ENCODE measurements at regions not wholly inside any gene's neighbourhood (a gene's known extent, or its start where the extent isn't known, plus 50 kb on each side); places are given as distances from the start of the nearest gene placed in this dataset.

DNA sequence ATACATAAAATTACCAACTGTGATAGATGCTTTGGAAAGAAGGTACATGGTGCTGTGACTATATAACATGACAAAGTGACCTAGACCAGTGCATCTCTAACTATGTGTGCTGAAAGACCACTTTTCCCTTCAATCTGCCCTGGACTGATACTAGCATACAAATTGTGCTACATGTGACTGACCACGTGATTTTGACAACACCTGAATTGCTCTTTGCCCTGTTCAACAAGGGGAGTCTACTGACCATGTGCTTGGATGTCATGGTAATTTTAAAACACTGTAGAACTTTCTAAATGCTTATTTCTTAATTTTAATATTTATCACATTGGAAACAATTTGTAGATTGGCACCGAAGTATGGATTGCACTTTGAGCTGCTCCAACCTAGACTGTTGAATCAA, 142.4 kb downstream of the CAND1 start:
- TF ChIP-seq, protein P1, sequence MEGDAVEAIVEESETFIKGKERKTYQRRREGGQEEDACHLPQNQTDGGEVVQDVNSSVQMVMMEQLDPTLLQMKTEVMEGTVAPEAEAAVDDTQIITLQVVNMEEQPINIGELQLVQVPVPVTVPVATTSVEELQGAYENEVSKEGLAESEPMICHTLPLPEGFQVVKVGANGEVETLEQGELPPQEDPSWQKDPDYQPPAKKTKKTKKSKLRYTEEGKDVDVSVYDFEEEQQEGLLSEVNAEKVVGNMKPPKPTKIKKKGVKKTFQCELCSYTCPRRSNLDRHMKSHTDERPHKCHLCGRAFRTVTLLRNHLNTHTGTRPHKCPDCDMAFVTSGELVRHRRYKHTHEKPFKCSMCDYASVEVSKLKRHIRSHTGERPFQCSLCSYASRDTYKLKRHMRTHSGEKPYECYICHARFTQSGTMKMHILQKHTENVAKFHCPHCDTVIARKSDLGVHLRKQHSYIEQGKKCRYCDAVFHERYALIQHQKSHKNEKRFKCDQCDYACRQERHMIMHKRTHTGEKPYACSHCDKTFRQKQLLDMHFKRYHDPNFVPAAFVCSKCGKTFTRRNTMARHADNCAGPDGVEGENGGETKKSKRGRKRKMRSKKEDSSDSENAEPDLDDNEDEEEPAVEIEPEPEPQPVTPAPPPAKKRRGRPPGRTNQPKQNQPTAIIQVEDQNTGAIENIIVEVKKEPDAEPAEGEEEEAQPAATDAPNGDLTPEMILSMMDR (IDR thresholded peaks at IDR 0.05), result no peak
- no peak for TF ChIP-seq POLR2A (IDR thresholded peaks at IDR 0.05)
